SK-N-SH treated with all-trans-retinoic acid at 6 μM for 48 hours (cell line): ENCODE measurements at regions not wholly inside any gene's neighbourhood (a gene's known extent, or its start where the extent isn't known, plus 50 kb on each side); places are given as distances from the start of the nearest gene placed in this dataset.

ENCODE experiments used
- ATAC-seq: fragments of 200-7000 bp; cut with Tn5 transposase; 3 replicates; pipeline ENCODE4 v1.9.1; 2020; ENCODE audit warnings: mild to moderate bottlenecking, moderate library complexity
- ARNTL ChIP-seq: fragments of 450-650 bp; formaldehyde crosslinking; IDR thresholded peaks from 2 replicates; pipeline ENCODE4 v1.5.0; 2020; ENCODE audit warnings: low read depth, mild to moderate bottlenecking, moderate library complexity, borderline replicate concordance
- BACH2 ChIP-seq: fragments of 250-450 bp; sonication (Bioruptor Pico); IDR thresholded peaks from 2 replicates; pipeline ENCODE4 v1.9.0; 2021; ENCODE audit warnings: mild to moderate bottlenecking, borderline replicate concordance
- CSDC2 ChIP-seq: fragments of 250-450 bp; sonication (Bioruptor Pico); IDR thresholded peaks from 2 replicates; pipeline ENCODE4 v1.5.0; 2020; ENCODE audit warnings: mild to moderate bottlenecking, moderate library complexity
- ESRRG ChIP-seq: fragments of 250-450 bp; sonication (Bioruptor Pico); IDR thresholded peaks from 2 replicates; pipeline ENCODE4 v1.6.1; 2021; ENCODE audit warnings: mild to moderate bottlenecking
- GLIS3 ChIP-seq: fragments of 250-450 bp; sonication (Bioruptor Pico); IDR thresholded peaks from 2 replicates; pipeline ENCODE4 v1.5.0; 2020; ENCODE audit warnings: mild to moderate bottlenecking, moderate library complexity
- ISL1 ChIP-seq: fragments of 250-450 bp; sonication (Bioruptor Pico); IDR thresholded peaks from 2 replicates; pipeline ENCODE4 v2.1.2; 2022; ENCODE audit warnings: mild to moderate bottlenecking, moderate library complexity
- OSR1 ChIP-seq: fragments of 250-450 bp; sonication (Bioruptor Pico); IDR thresholded peaks from 2 replicates; pipeline ENCODE4 v1.8.0; 2022; ENCODE audit warnings: moderate library complexity, mild to moderate bottlenecking, inconsistent platforms
- PPARA ChIP-seq: fragments of 250-450 bp; sonication (Bioruptor Pico); IDR thresholded peaks from 2 replicates; pipeline ENCODE4 v1.5.0; 2020; ENCODE audit warnings: mild to moderate bottlenecking, borderline replicate concordance
- RARB ChIP-seq: fragments of 250-450 bp; sonication (Bioruptor Pico); IDR thresholded peaks from 2 replicates; pipeline ENCODE4 v1.8.0; 2021; ENCODE audit warnings: mild to moderate bottlenecking, moderate library complexity
- SNAI2 ChIP-seq: fragments of 250-450 bp; sonication (Bioruptor Pico); IDR thresholded peaks from 2 replicates; pipeline ENCODE4 v1.5.0; 2020; ENCODE audit warnings: mild to moderate bottlenecking, moderate library complexity
- TCF4 ChIP-seq: fragments of 250-450 bp; sonication (Bioruptor Pico); IDR thresholded peaks from 2 replicates; pipeline ENCODE4 v1.8.0; 2021; ENCODE audit warnings: mild to moderate bottlenecking, moderate library complexity, borderline replicate concordance
- TOX ChIP-seq: fragments of 250-450 bp; sonication (Bioruptor Pico); IDR thresholded peaks from 2 replicates; pipeline ENCODE4 v1.8.0; 2021; ENCODE audit warnings: mild to moderate bottlenecking, moderate library complexity, borderline replicate concordance
- ZC3H10 ChIP-seq: fragments of 250-450 bp; sonication (Bioruptor Pico); IDR thresholded peaks from 2 replicates; pipeline ENCODE4 v1.5.1; 2021; ENCODE audit warnings: mild to moderate bottlenecking, moderate library complexity
- ZFP3 ChIP-seq: fragments of 250-450 bp; sonication (Bioruptor Pico); IDR thresholded peaks from 2 replicates; pipeline ENCODE4 v1.5.0; 2020; ENCODE audit warnings: mild to moderate bottlenecking, moderate library complexity
- ZFP30 ChIP-seq: fragments of 450-650 bp; formaldehyde crosslinking; IDR thresholded peaks from 2 replicates; pipeline ENCODE4 v1.5.0; 2022; ENCODE audit warnings: mild to moderate bottlenecking, moderate library complexity
- ZNF565 ChIP-seq: fragments of 450-650 bp; formaldehyde crosslinking; conservative IDR thresholded peaks from 2 replicates; pipeline ENCODE4 v1.5.0; 2020; ENCODE audit warnings: low read depth, mild to moderate bottlenecking, moderate library complexity
- ZNF8 ChIP-seq: fragments of 450-650 bp; formaldehyde crosslinking; IDR thresholded peaks from 2 replicates; pipeline ENCODE4 v1.5.0; 2020; ENCODE audit warnings: mild to moderate bottlenecking, moderate library complexity
- TF ChIP-seq, protein P1 (sequence below): fragments of 250-450 bp; sonication (Bioruptor Pico); IDR thresholded peaks from 2 replicates; pipeline ENCODE4 v1.8.0; 2020; ENCODE audit warnings: mild to moderate bottlenecking, moderate library complexity, borderline replicate concordance
- TF ChIP-seq, protein P2 (sequence below): fragments of 250-450 bp; sonication (Bioruptor Pico); IDR thresholded peaks from 2 replicates; pipeline ENCODE4 v1.5.1; 2021; ENCODE audit warnings: mild to moderate bottlenecking, moderate library complexity
- TF ChIP-seq, protein P3 (sequence below): fragments of 250-450 bp; sonication (Bioruptor Pico); IDR thresholded peaks from 2 replicates; pipeline ENCODE4 v1.8.0; 2021; ENCODE audit warnings: low read depth, mild to moderate bottlenecking, moderate library complexity, borderline replicate concordance

DNA sequence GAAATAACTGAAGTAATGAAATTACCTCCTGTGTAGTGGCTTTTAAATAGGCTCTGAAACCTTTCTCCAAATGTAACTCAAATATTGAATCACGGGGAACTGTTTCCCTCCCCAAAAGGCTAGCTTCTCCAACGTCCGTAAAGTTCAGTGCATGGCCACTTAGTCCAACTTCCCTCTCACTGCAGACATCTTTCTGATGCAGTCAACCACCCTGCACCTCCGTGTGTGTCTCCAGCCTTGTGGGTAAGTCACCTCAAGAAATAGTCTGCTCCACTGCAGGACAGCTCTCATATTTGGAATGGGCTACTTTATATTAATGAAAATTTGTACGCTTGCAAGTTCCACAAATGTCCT, 152.5 kb upstream of the CYRIA start:
- ATAC-seq = no peak
- TF ChIP-seq OSR1 = no peak
- TF ChIP-seq, protein P1, sequence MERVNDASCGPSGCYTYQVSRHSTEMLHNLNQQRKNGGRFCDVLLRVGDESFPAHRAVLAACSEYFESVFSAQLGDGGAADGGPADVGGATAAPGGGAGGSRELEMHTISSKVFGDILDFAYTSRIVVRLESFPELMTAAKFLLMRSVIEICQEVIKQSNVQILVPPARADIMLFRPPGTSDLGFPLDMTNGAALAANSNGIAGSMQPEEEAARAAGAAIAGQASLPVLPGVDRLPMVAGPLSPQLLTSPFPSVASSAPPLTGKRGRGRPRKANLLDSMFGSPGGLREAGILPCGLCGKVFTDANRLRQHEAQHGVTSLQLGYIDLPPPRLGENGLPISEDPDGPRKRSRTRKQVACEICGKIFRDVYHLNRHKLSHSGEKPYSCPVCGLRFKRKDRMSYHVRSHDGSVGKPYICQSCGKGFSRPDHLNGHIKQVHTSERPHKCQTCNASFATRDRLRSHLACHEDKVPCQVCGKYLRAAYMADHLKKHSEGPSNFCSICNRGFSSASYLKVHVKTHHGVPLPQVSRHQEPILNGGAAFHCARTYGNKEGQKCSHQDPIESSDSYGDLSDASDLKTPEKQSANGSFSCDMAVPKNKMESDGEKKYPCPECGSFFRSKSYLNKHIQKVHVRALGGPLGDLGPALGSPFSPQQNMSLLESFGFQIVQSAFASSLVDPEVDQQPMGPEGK (CRISPR knock-in tag) = no peak
- TF ChIP-seq ISL1 (CRISPR knock-in tag) = no peak
- TF ChIP-seq CSDC2 = no peak
- TF ChIP-seq ZFP30 = no peak
- TF ChIP-seq TOX (CRISPR knock-in tag) = no peak
- no peak for TF ChIP-seq PPARA (CRISPR knock-in tag)
- no peak for TF ChIP-seq ZC3H10 (CRISPR knock-in tag)
- no peak for TF ChIP-seq SNAI2 (CRISPR knock-in tag)
- no peak for TF ChIP-seq ZFP3 (CRISPR knock-in tag)
- no peak for TF ChIP-seq BACH2
- TF ChIP-seq, protein P2, sequence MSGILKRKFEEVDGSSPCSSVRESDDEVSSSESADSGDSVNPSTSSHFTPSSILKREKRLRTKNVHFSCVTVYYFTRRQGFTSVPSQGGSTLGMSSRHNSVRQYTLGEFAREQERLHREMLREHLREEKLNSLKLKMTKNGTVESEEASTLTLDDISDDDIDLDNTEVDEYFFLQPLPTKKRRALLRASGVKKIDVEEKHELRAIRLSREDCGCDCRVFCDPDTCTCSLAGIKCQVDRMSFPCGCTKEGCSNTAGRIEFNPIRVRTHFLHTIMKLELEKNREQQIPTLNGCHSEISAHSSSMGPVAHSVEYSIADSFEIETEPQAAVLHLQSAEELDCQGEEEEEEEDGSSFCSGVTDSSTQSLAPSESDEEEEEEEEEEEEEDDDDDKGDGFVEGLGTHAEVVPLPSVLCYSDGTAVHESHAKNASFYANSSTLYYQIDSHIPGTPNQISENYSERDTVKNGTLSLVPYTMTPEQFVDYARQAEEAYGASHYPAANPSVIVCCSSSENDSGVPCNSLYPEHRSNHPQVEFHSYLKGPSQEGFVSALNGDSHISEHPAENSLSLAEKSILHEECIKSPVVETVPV (CRISPR knock-in tag) = no peak
- TF ChIP-seq, all 23 proteins: peak for 0

DNA sequence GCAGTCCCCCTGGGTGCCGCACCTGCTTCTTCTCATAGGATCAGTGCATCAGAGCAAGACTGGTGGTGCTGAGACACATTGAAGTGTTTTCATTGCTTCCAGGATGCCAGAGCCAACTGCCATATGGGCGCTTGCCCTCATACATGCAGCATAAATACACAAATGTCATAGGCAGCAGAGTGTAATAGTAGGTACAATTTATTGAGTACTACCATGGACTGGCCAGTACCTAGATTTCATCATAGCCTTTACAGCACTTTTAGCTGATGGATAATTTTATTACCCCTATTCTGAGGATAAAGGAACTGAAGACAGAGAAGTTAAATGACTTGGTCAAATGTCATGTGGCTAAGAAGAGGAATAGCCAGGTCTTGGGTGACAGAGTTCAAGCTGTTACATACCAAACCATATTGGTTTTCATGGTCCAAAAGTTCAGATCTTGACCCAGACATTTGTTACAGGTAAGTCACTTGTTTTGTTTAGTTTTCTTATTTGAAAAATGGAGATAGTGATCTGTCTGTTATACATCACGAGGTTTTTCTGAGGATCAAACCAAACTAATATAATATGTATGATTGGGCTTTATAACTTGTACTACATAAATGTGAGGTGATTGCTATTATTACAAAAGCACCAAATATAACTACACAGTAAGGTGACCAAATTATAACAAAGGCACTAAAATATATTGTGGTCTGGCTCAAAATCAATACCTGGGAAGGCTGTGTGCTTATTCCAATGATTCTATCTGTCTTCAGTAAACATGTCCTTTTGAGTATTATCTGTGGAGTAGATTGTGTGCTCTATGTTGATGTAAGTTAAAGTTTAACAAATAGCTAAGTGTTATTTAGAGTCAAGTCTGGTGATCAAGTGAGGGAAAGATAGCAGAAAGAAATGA, 151.9 kb upstream of the CYRIA start:
- ATAC-seq = no peak

DNA sequence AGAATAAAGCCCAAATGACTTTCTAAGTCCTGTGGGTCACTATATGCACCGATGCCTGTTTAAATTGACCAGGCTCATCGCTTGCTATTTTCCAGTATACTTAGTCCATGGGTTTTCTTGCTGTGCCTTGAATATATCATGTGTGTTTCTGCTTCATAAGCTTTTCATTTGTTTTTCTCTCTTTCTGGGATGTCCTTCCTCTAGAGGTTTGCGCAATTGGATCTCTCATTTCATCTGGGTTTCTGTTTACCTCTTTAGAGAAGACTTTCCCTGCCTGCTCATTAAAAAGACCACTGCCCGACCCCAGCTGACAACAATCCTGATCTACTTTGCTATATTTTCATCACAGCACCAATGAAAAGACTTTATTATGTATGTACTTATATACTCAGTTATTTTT, 150.9 kb upstream of the CYRIA start:
- TF ChIP-seq BACH2 (no peak), ARNTL (CRISPR knock-in tag) (no peak), RARB (CRISPR knock-in tag) (no peak), TOX (CRISPR knock-in tag) (no peak), TCF4 (CRISPR knock-in tag) (no peak), OSR1 (no peak), ZNF565 (CRISPR knock-in tag) (no peak), ZFP3 (CRISPR knock-in tag) (no peak), ESRRG (CRISPR knock-in tag) (no peak), ZC3H10 (CRISPR knock-in tag) (no peak), GLIS3 (CRISPR knock-in tag) (no peak), PPARA (CRISPR knock-in tag) (no peak), ISL1 (CRISPR knock-in tag) (no peak), SNAI2 (CRISPR knock-in tag) (no peak), CSDC2 (no peak), ZNF8 (CRISPR knock-in tag) (no peak)
- TF ChIP-seq, protein P3, sequence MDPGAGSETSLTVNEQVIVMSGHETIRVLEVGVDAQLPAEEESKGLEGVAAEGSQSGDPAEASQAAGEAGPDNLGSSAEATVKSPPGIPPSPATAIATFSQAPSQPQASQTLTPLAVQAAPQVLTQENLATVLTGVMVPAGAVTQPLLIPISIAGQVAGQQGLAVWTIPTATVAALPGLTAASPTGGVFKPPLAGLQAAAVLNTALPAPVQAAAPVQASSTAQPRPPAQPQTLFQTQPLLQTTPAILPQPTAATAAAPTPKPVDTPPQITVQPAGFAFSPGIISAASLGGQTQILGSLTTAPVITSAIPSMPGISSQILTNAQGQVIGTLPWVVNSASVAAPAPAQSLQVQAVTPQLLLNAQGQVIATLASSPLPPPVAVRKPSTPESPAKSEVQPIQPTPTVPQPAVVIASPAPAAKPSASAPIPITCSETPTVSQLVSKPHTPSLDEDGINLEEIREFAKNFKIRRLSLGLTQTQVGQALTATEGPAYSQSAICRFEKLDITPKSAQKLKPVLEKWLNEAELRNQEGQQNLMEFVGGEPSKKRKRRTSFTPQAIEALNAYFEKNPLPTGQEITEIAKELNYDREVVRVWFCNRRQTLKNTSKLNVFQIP = no peak
- TF ChIP-seq, protein P1 (CRISPR knock-in tag) = no peak
- TF ChIP-seq, protein P2 (CRISPR knock-in tag) = no peak
- ATAC-seq = no peak

More for the DNA sequence above, 151.9 kb upstream of the CYRIA start:
- TF ChIP-seq, protein P2 (CRISPR knock-in tag) = no peak
- TF ChIP-seq ZFP3 (CRISPR knock-in tag) (no peak), OSR1 (no peak), ESRRG (CRISPR knock-in tag) (no peak)
